GM19043 (cell line): ENCODE measurements at regions not wholly inside any gene's neighbourhood (a gene's known extent, or its start where the extent isn't known, plus 50 kb on each side); places are given as distances from the start of the nearest gene placed in this dataset.
"Not testable (repeated sequence)": the region's sequence is repeated elsewhere in the genome, so short reads cannot be mapped to it uniquely, and the experiment has no call there.

Source experiments
- ATAC-seq: cut with Tn5 transposase; IDR thresholded peaks from one replicate; pipeline ENCODE4 v1.9.1; 2021; ENCODE audit warnings: low read depth; ENCODE audit not compliant: unreplicated experiment

GRCh38 chr1:149157409-149157808, 54.1 kb upstream of the NBPF9 start:
- not testable (repeated sequence) for ATAC-seq

GRCh38 chr1:149158308-149158707, 55.0 kb upstream of the NBPF9 start:
- not testable (repeated sequence) for ATAC-seq

- ATAC-seq, result not testable (repeated sequence)
Observed at GRCh38 chr1:149163063-149163444, 59.7 kb upstream of the NBPF9 start.

- not testable (repeated sequence) for ATAC-seq
Observed at GRCh38 chr1:149174765-149175164, 71.4 kb upstream of the NBPF9 start.

- not testable (repeated sequence) for ATAC-seq
Observed at GRCh38 chr1:149175812-149176211, 72.5 kb upstream of the NBPF9 start.

- ATAC-seq, result not testable (repeated sequence)
Observed at GRCh38 chr1:149176453-149177316, 73.3 kb upstream of the NBPF9 start.

- not testable (repeated sequence) for ATAC-seq
Observed at GRCh38 chr1:149190742-149191141, 87.4 kb upstream of the NBPF9 start.

- not testable (repeated sequence) for ATAC-seq
Observed at GRCh38 chr1:149196651-149197050, 93.3 kb upstream of the NBPF9 start.

GRCh38 chr1:149200567-149200966, 97.2 kb upstream of the NBPF9 start:
- ATAC-seq, result peak; percentile 68

- ATAC-seq, result not testable (repeated sequence)
Observed at GRCh38 chr1:149202283-149202682, 98.9 kb upstream of the NBPF9 start.

GRCh38 chr1:149204396-149204795, 101.0 kb upstream of the NBPF9 start:
- ATAC-seq, result not testable (repeated sequence)

- ATAC-seq, result not testable (repeated sequence)
Observed at GRCh38 chr1:149208836-149209235, 105.5 kb upstream of the NBPF9 start.

- peak; percentile 77 for ATAC-seq
Observed at GRCh38 chr1:149211757-149212420, 108.5 kb upstream of the NBPF9 start.

GRCh38 chr1:149212946-149213345, 109.6 kb upstream of the NBPF9 start:
- not testable (repeated sequence) for ATAC-seq

GRCh38 chr1:149213673-149214072, 110.3 kb upstream of the NBPF9 start:
- not testable (repeated sequence) for ATAC-seq

GRCh38 chr1:149218080-149218988, 115.0 kb upstream of the NBPF9 start:
- ATAC-seq, result not testable (repeated sequence)

- not testable (repeated sequence) for ATAC-seq
Observed at GRCh38 chr1:149219539-149219938, 116.2 kb upstream of the NBPF9 start.

GRCh38 chr1:149220463-149221074, 117.2 kb upstream of the NBPF9 start:
- not testable (repeated sequence) for ATAC-seq

GRCh38 chr1:149227933-149228665, 124.7 kb upstream of the NBPF9 start:
- not testable (repeated sequence) for ATAC-seq
